SK-N-SH treated with all-trans-retinoic acid at 6 μM for 48 hours (cell line): ENCODE measurements at regions not wholly inside any gene's neighbourhood (a gene's known extent, or its start where the extent isn't known, plus 50 kb on each side); places are given as distances from the start of the nearest gene placed in this dataset.

ENCODE experiments used
- ARNTL ChIP-seq: fragments of 450-650 bp; formaldehyde crosslinking; IDR thresholded peaks from 2 replicates; pipeline ENCODE4 v1.5.0; 2020; ENCODE audit warnings: low read depth, mild to moderate bottlenecking, moderate library complexity, borderline replicate concordance
- ESRRG ChIP-seq: fragments of 250-450 bp; sonication (Bioruptor Pico); IDR thresholded peaks from 2 replicates; pipeline ENCODE4 v1.6.1; 2021; ENCODE audit warnings: mild to moderate bottlenecking
- GLIS3 ChIP-seq: fragments of 250-450 bp; sonication (Bioruptor Pico); IDR thresholded peaks from 2 replicates; pipeline ENCODE4 v1.5.0; 2020; ENCODE audit warnings: mild to moderate bottlenecking, moderate library complexity
- RARB ChIP-seq: fragments of 250-450 bp; sonication (Bioruptor Pico); IDR thresholded peaks from 2 replicates; pipeline ENCODE4 v1.8.0; 2021; ENCODE audit warnings: mild to moderate bottlenecking, moderate library complexity
- ZC3H10 ChIP-seq: fragments of 250-450 bp; sonication (Bioruptor Pico); IDR thresholded peaks from 2 replicates; pipeline ENCODE4 v1.5.1; 2021; ENCODE audit warnings: mild to moderate bottlenecking, moderate library complexity
- ZFP3 ChIP-seq: fragments of 250-450 bp; sonication (Bioruptor Pico); IDR thresholded peaks from 2 replicates; pipeline ENCODE4 v1.5.0; 2020; ENCODE audit warnings: mild to moderate bottlenecking, moderate library complexity
- TF ChIP-seq, protein P1 (sequence below): fragments of 250-450 bp; sonication (Bioruptor Pico); IDR thresholded peaks from 2 replicates; pipeline ENCODE4 v1.5.1; 2021; ENCODE audit warnings: mild to moderate bottlenecking, moderate library complexity
- TF ChIP-seq, protein P2 (sequence below): fragments of 250-450 bp; sonication (Bioruptor Pico); IDR thresholded peaks from 2 replicates; pipeline ENCODE4 v1.8.0; 2020; ENCODE audit warnings: mild to moderate bottlenecking, moderate library complexity, borderline replicate concordance

DNA sequence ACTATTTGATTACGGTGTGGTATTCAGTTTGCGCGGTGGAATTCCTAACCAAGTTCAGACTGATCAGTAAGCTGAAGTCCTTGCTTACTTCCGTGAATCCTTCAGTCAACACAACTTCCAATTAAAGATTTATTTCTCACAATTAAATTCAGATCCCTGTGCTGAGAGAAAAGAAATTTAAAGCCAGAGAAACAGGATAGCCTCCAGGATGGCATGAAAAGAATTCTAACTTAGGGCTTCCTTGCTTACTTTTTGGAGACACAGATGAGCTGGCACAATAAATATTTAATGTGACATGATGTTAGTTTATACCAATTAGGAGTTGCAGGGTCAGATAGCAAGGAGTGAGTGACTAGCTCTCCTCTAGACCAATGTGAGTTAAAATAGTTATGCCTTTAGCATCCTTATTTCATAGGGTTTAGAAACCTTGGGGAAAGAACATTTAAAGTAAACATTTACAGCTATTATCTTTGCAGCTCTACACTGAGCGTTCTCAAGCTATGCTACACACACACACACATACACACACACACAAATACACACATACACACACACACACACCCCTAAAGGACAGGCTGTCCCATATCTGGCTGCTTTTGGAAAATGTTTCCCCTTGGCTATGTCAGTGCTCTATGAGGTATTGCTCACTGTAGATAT, 151.0 kb downstream of the TRIB2 start:
- TF ChIP-seq RARB (CRISPR knock-in tag) (no peak), ZFP3 (CRISPR knock-in tag) (no peak), ESRRG (CRISPR knock-in tag) (no peak), ZC3H10 (no peak), ARNTL (CRISPR knock-in tag) (no peak), GLIS3 (CRISPR knock-in tag) (no peak)
- TF ChIP-seq, protein P1, sequence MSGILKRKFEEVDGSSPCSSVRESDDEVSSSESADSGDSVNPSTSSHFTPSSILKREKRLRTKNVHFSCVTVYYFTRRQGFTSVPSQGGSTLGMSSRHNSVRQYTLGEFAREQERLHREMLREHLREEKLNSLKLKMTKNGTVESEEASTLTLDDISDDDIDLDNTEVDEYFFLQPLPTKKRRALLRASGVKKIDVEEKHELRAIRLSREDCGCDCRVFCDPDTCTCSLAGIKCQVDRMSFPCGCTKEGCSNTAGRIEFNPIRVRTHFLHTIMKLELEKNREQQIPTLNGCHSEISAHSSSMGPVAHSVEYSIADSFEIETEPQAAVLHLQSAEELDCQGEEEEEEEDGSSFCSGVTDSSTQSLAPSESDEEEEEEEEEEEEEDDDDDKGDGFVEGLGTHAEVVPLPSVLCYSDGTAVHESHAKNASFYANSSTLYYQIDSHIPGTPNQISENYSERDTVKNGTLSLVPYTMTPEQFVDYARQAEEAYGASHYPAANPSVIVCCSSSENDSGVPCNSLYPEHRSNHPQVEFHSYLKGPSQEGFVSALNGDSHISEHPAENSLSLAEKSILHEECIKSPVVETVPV (CRISPR knock-in tag), result no peak
- TF ChIP-seq, protein P2, sequence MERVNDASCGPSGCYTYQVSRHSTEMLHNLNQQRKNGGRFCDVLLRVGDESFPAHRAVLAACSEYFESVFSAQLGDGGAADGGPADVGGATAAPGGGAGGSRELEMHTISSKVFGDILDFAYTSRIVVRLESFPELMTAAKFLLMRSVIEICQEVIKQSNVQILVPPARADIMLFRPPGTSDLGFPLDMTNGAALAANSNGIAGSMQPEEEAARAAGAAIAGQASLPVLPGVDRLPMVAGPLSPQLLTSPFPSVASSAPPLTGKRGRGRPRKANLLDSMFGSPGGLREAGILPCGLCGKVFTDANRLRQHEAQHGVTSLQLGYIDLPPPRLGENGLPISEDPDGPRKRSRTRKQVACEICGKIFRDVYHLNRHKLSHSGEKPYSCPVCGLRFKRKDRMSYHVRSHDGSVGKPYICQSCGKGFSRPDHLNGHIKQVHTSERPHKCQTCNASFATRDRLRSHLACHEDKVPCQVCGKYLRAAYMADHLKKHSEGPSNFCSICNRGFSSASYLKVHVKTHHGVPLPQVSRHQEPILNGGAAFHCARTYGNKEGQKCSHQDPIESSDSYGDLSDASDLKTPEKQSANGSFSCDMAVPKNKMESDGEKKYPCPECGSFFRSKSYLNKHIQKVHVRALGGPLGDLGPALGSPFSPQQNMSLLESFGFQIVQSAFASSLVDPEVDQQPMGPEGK (CRISPR knock-in tag), result no peak
